Fibroblast of mammary gland (primary cell): ENCODE measurements at regions not wholly inside any gene's neighbourhood (a gene's known extent, or its start where the extent isn't known, plus 50 kb on each side); places are given as distances from the start of the nearest gene placed in this dataset.
"Not testable (repeated sequence)": the region's sequence is repeated elsewhere in the genome, so short reads cannot be mapped to it uniquely, and the experiment has no call there.

Experiments used
- DNase-seq: peaks from one replicate; pipeline ENCODE4 v3.0.0-alpha.2; 2010; ENCODE audit warnings: low read depth
- H3K4me3 ChIP-seq: 2 replicates; pipeline ENCODE4 v1.5.1; 2011; ENCODE audit warnings: low read depth, mild to moderate bottlenecking, low read length, moderate library complexity; ENCODE audit not compliant: control insufficient read depth
- TF ChIP-seq, protein P1 (sequence below): conservative IDR thresholded peaks from 2 replicates; pipeline ENCODE4 v1.5.1; 2011; ENCODE audit warnings: low read depth, low read length, inconsistent platforms; ENCODE audit not compliant: control insufficient read depth, insufficient read depth

DNA sequence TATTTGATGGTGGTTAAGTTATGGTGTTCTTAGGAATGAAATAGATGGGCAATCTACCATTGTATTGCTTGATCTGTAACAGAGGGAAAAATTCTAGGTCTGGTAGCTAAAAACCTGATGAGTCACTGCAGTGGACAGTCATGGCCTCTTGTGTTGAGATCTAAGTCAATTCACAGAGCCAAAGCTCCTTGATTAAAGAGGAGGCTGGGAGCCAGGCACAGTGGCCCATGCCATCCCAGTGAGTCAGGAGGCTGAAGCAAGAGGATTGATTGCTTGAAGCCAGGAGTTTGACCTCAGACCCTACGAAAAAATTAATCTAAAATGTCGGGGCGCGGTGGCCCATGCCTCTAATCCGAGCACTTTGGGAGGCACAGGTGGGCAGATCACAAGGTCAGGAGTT is 67.1 kb upstream of the KPNA3 start:
- TF ChIP-seq, protein P1, sequence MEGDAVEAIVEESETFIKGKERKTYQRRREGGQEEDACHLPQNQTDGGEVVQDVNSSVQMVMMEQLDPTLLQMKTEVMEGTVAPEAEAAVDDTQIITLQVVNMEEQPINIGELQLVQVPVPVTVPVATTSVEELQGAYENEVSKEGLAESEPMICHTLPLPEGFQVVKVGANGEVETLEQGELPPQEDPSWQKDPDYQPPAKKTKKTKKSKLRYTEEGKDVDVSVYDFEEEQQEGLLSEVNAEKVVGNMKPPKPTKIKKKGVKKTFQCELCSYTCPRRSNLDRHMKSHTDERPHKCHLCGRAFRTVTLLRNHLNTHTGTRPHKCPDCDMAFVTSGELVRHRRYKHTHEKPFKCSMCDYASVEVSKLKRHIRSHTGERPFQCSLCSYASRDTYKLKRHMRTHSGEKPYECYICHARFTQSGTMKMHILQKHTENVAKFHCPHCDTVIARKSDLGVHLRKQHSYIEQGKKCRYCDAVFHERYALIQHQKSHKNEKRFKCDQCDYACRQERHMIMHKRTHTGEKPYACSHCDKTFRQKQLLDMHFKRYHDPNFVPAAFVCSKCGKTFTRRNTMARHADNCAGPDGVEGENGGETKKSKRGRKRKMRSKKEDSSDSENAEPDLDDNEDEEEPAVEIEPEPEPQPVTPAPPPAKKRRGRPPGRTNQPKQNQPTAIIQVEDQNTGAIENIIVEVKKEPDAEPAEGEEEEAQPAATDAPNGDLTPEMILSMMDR, result no peak
- H3K4me3 ChIP-seq, result no peak overlapping the region
- peak; percentile 98 for DNase-seq

DNA sequence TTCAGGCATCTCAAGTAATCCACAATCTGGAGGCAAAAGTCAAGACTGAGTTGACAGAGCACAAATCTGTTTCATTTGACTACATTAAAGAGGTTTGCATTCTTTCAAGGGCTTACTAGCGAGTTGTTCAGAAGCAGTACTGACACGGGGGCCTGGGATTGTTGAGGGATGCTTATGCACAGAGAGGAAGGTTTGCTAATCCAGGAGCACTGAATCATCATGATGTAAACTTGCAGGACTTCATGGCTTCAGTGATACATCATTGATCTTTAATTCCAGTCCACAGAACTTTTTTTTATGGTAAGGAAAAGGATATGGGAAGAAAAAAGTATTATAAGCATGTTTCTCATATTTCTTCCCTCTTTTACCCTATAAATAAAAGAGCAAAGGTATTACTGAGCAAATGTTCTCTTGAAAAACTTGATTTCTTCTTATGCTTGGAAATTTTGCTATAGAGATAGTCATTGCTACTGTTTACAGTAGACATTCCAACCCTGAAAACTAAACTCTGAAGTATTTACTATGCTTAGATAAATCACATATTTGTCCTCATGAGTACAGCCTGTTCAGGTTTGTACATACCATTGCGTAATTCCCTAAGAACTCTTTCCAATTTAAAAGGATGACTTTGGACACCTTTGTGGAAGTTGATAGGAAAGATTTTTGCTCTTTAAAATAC is 65.8 kb upstream of the KPNA3 start:
- peak; percentile 98 for DNase-seq
- no peak overlapping the region for H3K4me3 ChIP-seq
- TF ChIP-seq, protein P1, result no peak

DNA sequence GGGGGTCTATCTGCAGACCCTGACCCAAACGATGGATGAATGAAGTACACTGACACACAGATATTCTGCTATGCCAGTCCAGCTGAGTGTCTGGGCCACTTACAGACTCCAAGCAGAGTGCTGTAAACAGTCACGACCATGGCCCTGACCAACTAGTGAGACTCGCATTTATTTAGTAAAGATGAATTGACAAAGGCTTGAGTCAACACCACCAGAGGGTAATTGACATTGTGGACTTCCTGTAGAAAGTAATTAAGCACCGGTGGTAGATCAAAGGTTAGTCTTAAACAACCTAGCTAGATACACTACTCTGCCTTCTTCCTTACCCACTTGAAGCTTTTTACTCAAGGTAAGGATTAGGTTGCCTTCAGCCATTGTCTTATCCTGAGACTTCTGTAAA is 63.4 kb upstream of the KPNA3 start:
- H3K4me3 ChIP-seq, result no peak overlapping the region
- no peak for DNase-seq
- TF ChIP-seq, protein P1, result no peak

DNA sequence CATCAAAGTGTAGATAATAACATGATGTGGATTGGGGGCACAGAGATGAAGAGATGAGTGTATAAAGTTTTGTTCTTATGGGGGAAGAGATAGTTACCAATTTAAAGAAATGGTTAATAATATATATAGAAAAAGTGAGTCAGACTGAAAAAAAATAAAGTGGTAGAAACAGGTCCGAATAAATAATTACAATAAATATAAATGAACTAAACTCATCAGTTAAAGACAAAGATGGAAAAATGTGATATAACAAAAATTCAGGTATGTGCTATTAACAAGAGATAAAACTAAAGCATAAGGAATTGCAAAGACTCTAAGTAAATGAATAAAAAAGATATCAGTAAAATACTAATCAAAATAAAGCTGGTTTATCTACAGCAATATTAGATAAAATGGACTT is 61.1 kb upstream of the KPNA3 start:
- H3K4me3 ChIP-seq, result no peak overlapping the region
- TF ChIP-seq, protein P1, result no peak

DNA sequence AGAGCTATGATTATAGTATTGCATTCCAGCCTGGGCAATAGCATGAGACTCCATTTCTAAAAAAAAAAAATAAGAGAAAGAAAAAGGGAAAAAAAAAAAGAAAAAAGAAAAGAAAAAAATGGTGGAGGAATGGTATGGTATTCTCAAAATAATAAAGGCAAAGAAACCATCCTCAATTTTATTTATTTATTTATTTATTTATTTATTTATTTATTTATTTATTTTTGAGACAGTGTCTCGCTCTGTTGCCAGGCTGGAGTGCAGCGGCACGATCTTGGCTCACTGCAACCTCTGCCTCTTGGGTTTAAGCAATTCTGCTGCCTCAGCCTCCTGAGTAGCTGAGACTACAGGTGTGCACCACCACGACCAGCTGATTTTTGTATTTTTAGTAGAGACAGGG is 60.0 kb upstream of the KPNA3 start:
- H3K4me3 ChIP-seq, DNase-seq: not testable (repeated sequence)

More for the DNA sequence above, 61.1 kb upstream of the KPNA3 start:
- no peak for DNase-seq

DNA sequence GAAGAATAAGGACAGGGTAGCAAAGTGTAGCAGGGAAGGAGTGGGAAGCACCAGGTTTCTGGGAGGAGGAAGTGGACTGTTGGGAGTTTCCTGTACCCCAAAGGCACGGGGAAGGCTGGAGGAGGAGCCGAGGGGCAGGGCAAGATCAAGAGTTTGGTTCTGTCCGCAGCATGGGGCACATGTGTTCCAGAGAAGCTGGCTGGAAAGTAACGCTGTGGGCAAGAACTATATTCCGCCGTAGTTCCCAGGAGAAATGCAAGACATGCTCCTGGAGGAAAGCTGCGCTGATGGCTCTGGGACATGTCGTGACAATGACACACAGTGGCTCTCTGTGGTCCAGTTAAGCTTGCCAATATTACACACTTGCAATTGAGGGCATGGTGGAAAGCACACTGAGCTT is 51.7 kb upstream of the KPNA3 start:
- TF ChIP-seq, protein P1, result no peak
- H3K4me3 ChIP-seq, result no peak overlapping the region
- DNase-seq, result no peak
